HG03196 (cell line): ENCODE measurements at regions not wholly inside any gene's neighbourhood (a gene's known extent, or its start where the extent isn't known, plus 50 kb on each side); places are given as distances from the start of the nearest gene placed in this dataset.
"Not testable (repeated sequence)": the region's sequence is repeated elsewhere in the genome, so short reads cannot be mapped to it uniquely, and the experiment has no call there.

ENCODE experiments used
- ATAC-seq: cut with Tn5 transposase; IDR thresholded peaks from one replicate; pipeline ENCODE4 v1.9.1; 2021; ENCODE audit not compliant: unreplicated experiment

DNA sequence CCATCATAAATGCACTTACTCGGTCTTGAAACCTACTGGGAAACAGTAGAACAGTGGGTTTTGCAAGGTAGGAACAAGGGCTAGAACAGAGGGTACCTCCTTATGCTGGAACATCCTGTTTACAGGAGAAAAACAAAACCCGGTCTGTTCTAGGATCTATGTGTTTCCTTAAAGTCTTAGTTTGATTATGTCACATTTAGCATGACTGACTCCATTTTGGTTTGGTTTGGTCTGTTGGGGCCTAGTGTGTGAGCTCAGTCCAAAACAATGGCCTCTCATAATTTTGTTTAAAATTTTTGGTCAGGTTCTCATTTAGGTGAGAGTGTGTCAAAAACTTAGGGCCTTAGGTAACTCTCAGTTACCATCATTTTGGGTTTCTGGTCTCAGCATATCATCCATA is 96.3 kb upstream of the TRIM24 start:
- ATAC-seq, result no peak

DNA sequence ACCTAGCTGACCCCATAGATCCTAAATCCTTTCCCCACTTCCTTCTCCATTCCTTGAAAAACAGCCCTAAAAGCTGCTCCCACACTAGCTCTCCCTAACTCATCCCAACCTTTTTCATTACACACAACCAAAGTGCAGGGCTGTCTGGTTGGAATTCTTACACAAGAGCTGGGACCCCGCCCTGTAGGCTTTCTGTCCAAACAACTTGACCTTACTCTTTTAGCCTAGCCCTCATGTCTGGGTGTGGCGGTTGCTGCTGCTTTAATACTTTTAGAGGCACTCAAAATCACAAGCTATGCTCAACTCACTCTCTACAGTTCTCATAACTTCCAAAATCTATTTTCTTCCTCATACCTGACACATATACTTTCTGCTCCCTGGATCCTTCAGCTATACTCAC is 93.9 kb upstream of the TRIM24 start:
- not testable (repeated sequence) for ATAC-seq

DNA sequence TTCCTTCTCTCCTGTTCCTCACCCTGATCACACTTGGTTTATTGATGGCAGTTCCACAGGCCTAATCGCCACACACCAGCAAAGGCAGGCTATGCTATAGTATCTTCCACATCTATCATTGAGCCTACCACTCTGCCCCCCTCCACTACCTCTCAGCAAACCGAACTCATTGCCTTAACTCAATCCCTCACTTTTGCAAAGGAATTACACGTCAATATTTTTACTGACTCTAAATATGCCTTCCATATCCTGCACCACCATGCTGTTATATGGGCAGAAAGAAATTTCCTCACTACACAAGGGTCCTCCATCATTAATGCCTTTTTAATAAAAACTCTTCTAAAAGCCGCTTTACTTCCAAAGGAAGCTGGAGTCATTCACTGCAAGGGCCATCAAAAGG is 93.4 kb upstream of the TRIM24 start:
- ATAC-seq, result not testable (repeated sequence)

DNA sequence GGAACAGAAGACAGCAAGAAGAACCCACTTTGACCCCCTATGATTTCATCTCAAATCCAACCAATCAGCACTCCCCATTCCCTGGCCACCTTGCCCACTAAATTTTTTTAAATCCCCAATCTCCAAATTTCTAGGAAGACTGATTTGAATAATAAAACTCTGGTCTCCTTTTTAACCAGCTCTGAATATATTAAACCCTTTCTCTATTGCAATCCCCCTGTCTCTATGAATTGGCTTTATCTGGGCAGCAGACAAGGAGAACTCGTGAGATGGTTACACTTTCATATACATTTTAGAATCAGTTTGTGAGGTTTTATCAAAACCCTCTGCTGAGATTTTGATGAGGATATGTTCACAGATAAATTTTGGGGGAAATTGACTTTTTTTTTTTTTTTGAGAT is 90.3 kb upstream of the TRIM24 start:
- no peak for ATAC-seq

DNA sequence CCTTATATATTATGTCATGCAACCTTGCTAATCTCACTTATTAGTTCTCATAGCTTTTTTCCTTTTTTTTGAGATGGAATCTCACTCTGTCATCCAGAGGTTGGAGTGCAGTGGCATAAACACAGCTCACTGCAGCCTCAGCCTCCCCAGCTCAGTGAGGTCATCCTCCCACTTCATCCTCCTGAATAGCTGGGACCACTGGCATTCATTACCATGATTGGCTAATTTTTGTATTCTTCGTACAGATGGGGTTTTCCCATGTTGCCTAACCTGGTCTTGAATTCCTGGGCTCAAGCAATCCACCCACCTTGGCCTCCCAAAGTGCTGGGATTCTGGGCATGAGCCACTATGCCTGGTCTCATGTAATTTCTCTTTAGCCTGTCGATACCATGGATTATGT is 89.1 kb upstream of the TRIM24 start:
- ATAC-seq, result no peak

DNA sequence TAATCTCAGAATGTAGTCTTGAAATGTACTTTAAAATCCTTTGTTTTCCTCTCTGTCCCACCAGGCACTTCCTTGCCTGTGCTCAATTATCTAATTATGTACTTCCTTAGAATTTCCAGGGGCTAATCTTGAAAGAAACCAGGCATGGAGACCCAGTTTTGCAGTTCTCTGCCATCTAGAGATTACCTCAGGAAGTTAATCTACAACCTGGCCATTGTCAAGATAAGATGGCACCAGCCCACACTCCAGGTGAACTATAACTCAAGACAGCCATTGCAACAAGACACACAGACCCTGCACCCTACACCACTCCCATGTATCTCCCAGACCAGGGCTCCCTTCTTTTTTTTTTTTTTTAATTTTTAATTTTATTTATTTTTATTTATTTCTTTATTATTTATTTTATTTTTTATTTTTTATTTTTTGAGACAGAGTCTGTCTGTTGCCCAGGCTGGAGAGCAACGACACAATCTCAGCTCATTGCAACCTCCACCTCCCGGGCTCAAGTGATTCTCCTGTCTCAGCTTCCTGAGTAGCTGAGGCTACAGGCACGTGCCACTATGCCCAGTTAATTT is 85.9 kb upstream of the TRIM24 start:
- ATAC-seq, result no peak

DNA sequence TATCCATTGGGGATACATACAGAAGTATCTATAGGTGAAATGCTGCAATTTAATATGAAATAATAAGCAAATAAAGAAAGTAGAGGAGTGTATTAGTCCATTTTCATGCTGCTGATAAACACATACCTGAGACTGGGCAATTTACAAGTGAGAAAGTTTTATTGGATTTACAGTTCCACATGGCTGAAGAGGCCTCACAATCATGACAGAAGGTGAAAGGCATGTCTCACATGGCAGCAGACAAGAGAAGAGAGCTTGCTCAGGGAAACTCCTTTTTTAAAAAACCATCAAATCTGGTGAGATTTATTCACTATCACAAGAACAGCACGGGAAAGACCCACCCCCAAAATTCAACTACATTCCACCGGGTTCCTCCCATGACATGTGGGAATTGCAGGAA is 82.8 kb upstream of the TRIM24 start:
- ATAC-seq, result no peak

DNA sequence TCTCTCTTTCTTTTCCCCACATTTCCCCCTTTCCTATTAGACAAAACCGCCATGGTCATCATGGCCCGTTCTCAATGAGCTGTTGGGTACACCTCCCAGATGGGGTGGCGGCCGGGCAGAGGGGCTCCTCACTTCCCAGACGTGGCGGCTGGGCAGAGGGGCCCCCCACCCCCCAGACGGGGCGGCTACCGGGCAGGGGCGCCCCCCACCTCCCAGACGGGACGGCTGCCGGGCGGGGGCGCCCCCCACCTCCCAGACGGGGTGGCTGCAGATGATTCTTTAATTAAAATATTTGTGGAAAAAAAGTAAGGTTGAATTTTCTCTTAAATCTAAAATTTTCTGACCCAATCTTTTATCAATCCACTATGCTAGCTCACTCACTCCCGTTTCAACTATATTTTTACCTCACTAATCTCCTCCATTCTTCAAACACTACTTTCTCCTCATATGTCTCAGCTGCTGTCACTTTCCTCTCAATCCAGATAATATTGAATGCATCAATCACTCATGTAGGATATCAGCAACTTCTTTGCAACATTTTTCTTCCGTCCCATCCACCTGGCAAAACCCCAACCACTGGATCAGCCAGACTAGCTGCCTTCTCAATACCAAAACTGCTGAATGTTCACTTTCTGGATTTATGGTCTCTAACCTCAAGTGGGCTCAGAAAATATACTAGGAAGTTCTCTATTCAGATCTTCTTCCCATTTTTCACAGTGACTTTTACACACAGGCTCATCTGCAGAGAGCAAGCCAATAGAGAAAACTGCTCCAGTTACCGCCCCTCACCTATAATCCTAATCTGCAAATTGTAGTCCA is 81.1 kb upstream of the TRIM24 start:
- ATAC-seq, result no peak

DNA sequence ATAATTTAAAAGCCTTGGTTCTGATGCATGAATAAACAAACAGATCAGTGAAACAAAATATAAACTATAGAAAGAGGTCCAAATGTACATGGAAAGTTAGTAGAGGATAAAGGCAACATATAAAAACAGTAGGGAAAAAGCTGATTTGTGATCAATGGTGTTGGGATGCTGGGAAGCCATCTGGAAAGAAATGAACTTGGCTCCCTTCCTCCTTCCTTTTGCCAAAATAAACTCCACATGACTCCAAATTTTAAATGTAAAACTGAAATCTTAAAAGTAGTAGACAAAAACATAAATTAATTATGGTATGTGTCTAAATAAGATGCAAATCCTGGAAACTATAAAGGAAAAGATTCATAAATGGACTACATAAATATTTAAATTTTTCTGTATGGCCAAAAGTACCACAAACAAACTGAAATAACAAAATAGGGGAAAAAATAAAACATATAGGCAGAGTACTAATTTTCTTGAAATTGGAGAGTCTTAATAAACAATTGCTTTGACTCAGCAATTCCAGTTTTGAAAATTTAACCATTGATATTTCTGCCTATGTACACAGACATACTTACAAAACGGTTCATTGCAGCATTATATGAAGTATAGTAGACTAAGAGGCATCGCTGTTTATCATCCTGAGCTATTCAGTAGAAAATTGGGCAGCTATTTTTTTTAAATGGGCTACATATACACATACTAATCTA is 77.0 kb upstream of the TRIM24 start:
- ATAC-seq, result no peak

DNA sequence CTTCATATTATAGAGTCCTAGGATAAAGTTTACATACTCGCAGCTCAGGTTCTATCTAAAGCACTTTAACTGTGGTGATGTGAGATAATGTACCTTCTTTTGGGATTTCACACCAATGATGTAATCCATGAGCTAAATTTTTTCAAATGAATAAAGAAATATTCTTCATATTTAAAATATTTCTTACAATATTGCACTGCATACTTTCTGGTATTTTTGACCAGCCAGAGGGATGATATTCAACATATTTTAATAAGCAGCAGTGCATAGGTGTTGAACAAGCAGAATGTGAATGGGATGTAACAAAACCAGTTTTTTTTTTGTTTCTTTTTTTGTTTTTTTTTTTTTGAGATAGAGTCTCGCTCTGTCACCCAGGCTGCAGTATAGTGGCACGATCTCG is 73.2 kb upstream of the TRIM24 start:
- no peak for ATAC-seq

DNA sequence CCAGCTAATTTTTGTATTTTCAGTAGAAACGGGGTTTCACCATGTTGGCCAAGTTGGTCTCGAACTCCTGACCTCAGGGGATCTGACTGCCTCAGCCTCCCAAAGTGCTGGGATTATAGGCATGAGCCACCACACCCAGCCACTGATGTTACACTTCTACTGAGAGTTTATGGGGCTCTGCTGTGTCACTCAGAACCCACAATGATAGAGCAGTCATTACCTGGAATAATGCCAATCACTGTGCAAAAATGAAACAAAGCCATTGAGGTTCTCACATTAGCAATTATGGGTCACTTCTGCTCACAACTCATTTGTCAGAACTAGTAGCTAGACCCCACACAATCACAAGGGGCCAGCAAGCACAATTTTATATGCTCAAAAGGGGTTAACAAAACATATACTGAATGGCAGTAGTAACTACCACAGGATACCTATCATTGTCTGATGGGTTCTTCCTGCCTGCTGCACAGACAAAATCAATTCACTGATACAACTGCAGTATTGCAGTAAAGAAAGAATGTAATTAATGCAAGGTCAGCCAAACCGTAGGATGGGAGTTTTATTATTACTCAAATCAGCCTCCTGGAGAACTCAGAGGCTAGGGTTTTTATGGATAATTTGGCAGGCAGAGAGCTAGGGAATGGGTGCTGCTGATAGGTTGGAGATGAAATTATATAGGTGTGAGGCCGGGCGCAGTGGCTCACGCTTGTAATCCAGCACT is 72.1 kb upstream of the TRIM24 start:
- no peak for ATAC-seq

DNA sequence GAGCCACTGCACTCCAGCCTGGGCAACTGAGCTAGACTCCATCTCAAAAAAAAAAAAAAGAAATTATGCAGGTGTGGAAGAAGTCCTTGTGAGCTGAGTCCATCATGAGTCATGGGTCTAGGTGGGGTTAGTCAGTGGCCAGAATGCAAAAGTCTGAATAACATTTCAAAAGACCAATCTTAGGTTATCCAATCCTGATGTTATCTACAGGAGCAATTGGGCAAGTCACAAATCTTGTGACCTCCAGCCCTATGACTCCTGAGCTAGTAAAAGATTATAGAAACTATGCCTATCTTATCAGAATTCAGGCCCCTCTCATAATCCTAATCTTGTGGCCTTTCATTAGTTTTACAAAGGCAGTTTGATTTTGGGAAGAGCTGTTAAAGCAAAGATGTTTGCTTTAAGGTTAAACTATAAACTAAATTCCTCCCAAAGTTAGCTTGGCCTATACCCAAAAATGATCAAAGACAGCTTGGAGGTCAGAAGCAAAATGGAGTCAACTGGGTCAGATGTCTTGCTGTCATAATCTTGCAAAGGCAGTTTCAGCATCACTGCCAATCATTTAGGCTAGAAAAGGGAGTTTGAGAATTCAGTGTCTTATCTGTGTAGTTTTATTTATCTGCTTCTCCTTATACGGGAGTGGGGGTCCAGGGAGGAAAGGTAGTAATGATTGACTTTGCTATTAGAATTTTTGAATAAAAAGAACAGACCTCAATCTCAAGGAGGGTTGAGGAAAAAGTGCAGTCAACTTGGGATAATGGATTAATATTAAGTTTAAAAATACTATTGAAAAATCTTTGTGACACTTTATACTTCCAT is 71.2 kb upstream of the TRIM24 start:
- ATAC-seq, result no peak

DNA sequence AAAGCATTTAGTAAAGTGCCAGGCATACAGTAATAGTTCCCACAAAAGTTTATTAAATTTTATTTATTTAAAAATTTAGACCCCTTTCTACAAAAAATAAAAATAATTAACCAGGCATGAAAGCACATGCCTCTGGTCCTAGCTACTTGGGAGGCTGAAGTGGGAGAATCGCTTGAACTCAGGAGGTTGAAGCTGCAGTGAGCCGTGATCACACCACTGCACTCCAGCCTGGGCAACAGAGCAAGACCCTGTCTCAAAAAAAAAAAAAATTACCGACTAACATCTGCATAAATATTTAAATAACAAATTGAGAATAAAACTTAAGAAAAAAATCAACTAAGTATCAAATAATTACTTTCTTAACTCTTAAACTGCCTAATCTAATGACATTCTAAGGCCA is 64.3 kb upstream of the TRIM24 start:
- no peak for ATAC-seq

DNA sequence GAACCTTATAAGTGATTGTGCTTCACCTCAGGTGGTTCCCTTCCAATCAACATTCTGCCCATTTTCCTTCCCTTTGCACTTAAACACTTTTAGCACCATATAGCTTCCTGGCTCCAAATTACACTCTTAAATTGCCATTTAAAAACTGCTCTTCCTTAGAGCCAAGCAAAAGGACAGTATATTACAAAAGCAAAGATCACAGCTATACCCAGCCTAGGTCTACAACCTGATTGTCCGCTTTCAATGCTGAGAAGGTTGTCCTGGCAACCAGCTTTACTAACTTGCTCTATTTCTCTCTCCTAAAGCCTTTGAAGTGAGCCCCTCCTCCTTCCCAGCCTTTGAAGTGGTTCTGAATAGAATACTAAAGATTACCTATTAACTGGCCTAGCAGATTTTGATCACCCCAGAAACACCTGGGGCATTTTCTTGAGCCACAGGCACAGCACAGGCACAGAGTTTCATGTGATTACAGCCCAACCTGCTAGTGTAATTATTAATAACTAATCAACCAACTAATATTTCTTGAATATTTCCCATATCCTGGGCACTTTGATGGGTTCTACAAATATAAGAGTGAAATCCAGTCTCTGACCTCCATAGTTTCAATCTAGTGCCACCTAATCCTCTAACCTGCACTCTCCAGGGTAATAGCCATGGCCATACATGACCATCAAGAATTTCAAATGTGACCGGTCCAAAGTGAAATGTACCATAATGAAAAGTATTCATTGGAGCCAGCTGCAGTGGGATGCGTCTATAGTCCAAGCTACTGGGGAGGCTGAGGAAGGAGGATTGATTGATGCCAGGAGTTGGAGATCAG is 63.6 kb upstream of the TRIM24 start:
- ATAC-seq, result peak; percentile 94

DNA sequence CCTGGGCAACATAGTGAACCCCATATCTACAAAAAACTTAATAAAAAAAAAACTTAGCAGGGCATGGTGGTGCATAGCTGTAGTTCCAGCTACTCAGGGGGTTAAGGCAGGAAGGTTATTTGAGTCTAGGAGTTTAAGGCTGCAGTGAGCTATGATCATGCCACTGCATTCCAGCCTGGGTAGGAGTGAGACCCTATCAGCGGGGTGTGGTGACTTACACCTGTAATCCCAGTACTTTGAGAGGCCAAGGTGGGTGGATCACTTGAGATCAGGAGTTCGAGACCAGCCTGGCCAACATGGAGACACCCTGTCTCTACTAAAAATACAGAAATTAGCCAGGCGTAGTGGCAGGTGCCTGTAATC is 63.0 kb upstream of the TRIM24 start:
- ATAC-seq, result not testable (repeated sequence)

DNA sequence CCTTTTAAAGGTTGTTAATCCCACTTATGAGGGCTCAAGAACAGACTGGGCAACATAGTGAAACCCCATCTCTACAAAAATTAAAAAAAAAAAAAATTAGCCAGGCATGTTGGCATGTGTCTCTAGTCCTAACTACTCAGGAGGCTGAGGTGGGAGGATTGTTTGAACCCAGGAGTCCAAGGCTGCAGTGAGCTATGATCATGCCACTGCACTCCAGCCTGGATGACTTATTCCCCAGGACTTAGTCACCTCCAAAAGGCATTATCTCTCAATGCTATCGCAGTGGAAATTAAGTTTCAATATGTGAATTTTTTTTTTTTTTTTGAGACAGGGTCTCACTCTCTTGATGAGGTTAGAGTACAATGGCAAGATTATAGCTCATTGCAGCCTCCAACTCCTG is 61.2 kb upstream of the TRIM24 start:
- ATAC-seq, result no peak

DNA sequence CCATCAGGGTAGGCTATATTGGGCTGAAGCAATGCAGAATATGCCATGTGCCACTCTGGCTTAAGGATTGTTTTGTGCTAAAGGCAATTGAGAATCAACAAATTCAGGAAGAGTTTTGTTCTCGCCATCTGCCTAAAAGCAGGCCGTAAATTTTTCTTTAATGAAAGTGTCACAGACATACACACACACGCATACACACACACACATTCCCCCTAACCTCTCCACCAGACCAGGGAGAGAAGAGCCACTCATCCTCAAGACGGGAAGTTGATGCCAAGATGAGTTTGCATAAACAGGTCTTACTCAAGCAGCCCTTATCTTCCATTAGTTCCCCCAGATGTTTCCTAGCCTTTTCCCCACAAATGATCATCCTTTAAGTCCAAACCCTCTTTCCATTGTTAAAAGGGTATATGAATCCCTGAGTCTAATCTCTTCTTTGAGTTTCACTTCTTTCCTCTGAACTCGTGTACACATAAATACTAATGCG is 59.6 kb upstream of the TRIM24 start:
- no peak for ATAC-seq

DNA sequence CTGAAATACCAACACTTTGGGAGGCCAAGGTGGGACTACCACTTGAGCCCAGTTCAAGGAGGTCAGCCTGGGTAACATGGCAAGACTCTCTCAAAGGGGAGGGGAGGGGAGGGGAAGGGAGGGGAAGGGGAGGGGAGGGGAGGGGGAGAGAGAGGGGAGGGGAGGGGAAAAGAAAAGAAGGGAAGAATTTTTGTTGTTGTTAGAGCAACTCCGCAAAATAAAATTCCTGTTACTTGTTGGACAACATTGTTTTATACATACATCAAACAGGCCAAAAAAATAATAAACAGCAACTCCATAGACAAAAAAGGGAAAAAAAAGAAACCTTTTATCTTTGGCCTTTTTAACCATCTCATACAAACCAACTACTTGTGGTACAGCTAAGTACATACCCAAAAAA is 57.3 kb upstream of the TRIM24 start:
- ATAC-seq, result no peak

DNA sequence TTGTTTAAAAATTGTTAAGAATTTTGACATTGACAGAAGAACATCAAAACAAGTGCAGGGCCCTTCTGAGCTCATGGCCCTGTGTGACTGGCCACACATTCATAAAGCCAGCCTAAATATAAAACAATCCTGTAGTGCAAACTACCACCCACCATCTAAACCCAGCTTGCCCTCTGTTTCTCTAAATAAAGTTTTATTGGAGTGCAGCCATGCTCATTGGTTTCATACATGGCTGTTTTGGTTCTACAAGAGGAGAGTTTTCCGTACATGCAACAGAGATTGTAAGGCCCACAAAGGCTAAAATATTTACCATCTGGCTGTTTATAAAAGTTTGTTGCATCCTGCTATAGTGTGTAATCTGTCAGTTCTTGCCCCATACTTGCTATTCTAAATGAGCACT is 54.6 kb upstream of the TRIM24 start:
- no peak for ATAC-seq

DNA sequence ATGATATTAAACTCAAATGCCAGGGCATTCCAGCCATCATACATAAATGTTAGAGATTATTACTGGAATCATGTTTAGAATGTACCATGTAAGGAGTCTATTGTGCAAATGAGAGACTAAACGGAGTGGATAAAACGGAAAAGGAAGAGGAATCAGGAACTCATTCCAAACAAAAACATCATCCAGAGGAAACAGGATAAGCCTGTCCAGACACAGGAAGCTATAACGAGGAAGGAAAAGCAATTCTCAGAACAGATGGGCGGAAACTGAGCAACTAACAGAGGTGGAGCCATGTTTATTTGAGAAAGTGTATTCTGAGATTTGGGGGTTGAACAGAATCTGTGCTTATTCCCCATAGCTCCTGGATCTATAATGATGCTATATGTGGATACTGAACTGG is 52.3 kb upstream of the TRIM24 start:
- no peak for ATAC-seq
